RKO (cell line): ENCODE measurements at regions not wholly inside any gene's neighbourhood (a gene's known extent, or its start where the extent isn't known, plus 50 kb on each side); places are given as distances from the start of the nearest gene placed in this dataset.
"Not testable (repeated sequence)": the region's sequence is repeated elsewhere in the genome, so short reads cannot be mapped to it uniquely, and the experiment has no call there.

Experiments
- DNase-seq: peaks from one replicate; pipeline ENCODE4 v3.0.0-alpha.2; 2016; ENCODE audit warnings: low spot score

DNA sequence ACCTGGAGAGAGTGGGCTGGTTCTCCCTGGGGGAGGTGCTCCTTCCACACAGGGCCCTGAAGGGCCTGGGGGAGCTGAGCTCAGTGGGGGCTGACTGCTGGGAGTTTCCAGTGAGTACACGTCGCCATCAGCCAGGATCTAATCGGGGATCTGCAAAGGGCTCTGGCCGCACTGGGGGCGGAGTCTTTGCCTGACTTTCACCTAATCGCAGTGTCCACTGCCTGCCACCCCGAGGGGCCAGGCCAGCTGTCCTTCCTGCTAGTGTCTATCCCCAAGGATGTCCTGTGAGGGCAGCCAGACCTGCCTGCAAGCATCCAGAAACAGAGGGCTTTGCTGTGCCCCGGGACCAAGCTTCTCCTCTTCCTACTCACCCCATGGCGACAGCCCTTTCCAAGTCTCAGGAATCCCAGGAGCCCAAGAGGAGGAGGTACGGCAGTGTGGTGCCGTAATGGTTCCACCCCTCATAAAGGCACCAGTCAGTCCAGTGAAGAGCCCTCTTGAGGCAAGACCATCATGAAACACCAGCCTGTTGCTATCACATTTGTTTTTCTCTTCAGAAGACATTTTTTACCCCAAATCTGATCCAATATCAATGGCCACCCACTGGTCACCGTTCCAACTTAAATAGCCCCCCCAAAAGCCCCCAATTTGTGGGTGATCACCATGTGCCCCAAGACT, 243.1 kb upstream of the ECI2 start:
- no peak for DNase-seq

DNA sequence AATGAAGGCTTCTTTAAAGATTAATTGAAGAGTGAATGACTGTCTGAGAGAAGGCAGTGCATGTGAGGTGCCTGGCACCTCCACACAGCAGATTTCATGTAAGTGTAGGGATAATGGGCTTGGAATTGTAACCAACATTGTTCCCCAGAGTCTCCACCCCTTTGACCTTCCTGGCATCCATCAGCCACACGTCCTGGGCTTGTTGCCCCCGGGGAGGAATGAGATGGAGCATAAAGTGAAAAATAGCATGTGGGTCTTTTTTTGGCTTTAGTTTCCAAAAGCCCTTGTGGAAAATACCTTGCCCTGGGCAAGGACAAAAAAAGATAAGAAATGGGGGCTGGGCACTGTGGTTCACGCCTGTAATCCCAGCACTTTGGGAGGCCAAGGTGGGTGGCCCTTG, 242.2 kb upstream of the ECI2 start:
- DNase-seq = no peak

DNA sequence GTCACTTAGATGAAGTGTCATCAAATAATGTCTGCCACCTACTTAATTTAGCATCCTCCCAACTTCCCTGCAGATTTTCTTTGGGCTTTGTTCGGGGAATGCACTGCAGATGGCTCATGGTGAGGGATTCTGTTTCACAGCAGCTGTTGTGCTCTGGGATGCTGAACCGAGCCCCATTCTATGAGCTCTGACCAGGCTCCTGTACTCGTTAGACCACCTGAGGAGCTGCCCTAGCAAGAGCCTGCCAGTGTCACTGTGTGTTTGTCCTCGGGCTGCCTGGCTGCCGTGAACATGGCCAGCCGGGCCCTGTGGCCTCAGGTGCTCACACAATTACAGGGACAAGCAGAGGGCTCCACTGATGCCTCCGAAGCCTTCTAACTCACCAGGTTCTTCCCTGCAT, 238.8 kb upstream of the ECI2 start:
- no peak for DNase-seq

DNA sequence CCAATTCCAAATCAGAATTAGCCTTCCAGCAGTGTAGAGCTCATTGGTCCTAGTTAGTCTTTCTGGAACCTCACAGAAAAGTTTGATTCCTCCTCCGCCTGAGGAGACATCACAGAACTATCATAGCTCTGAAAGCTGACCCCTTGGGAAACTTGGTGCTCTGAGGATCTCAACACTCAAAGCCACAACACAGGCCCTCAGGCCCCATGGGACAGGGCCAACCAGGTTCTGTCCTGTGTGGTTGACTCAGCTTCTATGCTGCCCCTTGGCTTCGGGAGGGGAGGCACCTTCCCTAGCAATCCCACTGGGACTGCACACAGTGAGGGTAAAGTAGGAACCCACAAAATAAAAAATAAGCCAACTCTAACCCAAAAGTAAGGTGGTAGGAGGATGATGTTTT, 237.5 kb upstream of the ECI2 start:
- DNase-seq = no peak

DNA sequence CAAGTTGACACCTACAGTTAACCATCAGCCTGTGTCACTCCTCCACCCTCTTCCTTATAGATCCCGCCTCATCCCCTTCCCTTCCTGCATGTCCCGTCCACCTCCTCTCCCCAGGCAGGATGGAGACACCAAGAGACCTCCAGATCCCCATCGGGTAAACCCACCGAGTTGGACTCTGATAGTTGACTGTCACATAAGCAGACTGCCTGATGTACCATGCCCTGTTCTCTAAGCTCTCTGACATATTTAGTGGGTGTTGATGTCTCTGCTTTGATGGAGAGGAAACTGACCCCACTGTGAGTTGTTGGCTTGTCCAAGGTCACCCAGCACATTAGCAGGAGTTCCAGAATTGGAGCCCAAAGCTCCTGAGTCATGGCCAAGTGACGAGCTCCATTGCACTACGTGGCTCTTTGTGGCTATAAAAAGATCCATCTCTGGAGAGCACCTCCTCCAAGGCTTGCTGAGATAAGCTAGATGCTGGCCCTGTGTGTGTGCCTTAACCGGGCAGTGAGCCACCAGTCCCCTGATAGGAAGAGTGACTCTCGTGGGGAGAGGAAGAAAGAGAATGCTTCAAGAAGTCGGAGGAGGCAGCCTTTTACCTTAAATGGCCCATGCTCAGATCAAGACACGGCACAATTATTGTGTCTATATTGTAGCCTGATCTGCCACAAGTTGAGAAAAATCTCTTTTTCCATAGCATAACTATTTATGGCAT, 236.0 kb upstream of the ECI2 start:
- no peak for DNase-seq

DNA sequence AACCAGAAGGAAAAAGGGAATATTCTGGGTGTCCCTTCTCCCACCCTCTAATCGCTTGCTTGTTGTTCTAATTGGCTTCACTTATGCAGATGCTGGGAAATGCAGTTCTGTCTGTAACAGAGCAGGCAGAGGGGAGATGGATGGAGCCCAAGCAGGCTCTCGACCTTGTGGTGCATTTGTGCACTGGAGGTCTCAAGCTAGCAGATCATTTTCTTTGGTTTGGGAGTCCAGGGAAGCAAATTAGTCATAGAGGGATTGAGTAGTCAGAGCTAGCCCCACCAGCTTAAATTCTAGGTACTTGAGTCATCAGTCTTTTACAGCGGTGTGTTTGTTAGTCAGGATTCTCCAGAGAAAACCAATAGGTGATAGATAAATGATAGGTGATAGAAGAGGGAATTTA, 234.7 kb upstream of the ECI2 start:
- DNase-seq = peak; percentile 76

DNA sequence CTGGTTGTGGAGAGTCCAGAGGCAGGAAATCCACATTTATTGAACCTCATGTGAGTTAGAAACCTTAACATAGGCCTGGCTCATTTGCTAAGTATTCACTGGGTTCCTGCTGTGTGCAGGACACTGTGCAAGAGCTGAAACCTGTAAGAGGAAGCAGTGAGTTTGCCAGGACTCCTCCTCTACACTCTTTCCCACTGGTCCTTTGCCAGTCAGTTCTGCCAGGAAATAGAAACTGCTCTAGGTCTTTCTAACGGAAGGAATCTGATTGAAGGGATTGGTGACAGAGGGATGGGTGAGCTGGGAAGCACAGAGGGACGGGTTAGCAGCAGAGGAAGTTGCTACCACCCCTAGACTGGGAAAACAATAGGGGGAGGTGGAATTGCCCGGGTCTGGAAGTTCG, 234.2 kb upstream of the ECI2 start:
- no peak for DNase-seq

DNA sequence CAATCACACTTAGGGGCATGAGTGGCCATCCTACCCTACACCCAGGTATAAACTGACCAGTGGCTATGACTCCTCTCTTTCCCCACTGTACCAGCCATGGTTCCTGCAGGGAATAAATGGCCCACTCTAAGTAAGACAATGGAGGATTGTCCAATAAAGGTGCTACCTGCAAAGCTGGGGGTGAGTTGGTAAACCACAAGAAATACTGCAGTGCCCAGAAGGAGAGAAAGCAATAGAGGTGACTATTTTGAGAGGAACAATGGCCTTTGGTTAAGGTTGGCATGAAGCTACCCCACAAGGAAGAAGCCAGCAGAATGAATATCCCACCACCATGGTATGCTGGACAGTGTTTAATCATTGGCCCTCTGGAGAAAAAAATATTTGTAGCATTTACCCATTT, 233.3 kb upstream of the ECI2 start:
- DNase-seq = no peak

DNA sequence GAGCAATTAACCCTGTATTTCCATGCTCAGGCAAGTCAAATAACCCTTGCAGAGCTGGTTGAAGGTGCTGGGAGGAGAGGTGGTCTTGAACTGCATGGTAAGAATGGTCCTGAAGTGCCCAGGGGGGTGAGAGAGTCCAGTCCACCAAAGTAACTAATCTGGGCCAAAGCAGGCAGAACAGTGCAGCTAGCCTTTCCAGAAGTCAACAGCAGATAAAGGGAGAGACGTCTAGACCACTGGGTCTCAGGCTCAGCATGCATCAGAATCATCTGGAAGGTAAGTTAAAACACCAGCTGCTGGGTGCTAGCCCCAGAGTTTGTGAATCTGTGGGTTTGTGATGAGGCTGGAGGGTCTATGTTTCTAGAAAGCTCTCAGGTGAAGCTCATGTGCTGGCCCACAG, 232.3 kb upstream of the ECI2 start:
- DNase-seq = no peak

DNA sequence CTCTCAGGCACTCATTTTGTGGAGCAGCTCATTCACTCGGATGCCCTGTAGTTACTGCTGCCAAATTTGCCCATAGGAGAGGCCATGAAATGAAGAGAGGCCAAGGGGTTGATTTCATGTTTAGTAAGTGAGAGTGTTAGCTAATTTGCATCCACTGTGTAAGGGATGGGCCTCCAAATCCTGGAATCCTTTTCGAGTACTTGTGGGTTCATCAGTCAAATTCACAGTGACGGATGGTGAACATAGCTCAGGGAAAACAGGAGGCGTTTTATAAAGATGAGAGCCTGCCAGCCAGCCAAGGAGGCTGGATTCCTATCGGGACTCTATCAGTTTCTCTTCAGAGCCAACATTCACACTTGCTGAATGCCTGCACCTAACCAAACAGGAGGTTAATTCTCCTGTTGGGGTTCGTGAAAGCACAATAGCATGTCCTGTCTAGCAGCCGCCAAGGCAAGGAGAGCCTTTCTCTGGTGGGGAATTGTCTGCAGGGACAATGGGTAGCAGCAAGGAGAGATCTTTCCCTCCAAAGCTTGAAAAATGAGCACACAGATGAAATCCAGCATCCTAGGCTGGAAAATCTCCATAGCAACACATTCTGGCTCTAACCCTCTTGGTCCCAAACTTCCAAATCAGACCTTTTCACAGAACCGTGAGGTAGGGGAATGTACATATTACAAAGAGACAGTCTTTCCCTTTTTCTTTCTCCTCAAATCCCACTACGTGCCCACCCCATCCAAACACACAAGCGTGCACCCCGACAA, 231.4 kb upstream of the ECI2 start:
- no peak for DNase-seq

DNA sequence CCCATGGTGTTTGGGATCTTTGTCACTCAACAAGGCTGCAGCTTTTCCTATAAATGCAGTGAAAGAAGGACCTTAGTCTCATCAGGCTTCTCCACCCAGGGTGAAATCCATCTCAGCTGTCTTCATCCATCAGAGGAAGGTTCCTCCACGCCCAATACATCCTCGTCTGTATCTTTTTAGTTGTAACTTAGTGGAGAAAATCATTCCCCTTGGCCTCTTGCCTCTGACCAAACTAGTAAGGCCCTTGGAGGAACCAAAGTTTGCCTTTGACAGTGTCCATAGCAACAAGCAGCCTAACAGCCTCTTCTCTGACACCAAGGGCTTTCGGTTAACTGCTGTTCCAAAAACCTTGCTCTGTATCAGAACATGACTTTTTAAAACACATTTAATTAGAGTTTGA, 230.3 kb upstream of the ECI2 start:
- no peak for DNase-seq

DNA sequence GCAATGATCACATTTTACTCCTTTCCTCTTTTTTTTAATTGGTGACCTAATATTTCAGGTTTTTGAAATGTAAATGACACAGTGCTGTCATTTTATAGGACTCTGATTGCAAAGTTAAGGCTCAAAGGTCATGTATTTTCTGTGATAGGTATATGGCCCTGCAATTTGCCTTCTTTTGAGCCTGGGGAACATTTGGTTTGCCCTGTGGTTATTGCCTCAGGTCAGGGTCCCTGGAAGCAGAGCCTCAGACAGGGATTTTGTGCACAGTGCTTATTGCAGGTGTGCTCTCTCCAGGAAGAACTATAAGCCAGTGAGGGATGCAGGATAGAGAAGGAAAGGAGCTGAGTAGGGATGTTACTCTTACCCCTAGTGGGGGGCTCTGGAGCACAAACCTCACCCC, 229.3 kb upstream of the ECI2 start:
- DNase-seq = no peak

DNA sequence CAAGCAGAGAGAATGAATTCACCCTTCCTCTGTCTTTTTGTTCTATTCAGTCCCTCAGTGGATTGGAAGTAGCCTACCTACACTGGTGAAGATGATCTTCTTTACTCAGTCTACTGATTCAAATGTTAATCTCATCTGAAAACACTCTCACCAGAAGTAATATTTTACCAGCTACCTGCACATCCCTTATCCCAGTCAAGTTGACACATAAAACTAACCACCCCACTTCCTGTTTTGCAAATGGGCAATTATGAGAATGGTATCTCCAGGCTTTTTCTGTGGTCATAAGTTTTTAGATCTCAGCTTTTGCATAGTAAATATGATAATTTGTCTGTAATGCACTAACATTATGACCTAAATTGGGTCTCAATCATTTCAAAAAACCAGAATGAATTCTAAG, 228.8 kb upstream of the ECI2 start:
- DNase-seq = no peak

DNA sequence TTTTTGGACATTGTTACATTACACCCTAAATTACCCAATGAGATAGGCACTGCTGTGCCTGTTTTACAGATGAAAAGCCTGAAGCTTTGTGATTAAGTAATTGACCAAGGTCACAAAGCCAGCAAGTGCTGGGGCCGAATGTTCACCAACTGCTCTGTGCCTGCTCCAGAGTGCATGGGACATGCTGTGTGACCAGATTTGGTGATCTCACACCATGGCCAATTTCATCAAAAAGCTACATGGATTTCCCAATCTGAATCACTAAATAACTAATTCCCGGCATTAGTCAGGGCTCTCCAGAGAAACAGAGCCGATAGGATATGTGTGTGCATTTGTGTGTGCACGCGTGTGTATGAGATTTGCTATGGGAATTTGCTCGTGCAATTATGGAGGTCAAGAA, 228.3 kb upstream of the ECI2 start:
- no peak for DNase-seq

DNA sequence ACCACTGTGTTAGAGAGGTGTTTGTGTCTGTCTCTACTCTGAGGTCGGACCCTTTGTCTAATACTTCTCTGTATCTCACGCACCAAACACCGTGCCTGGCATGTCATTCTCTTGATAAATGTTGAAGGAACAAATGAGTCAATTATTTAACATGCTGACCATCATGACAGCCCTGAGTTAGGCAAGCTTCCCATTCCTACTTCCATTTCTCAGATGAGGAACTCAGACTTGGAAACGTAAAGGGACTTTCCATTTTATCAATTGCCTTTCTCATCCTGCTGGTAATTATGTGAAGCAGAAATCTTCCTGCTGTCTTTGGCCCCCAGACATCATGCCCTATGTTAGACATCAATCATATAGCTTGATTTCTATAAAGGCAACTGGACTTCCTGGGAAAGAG, 227.0 kb upstream of the ECI2 start:
- no peak for DNase-seq

DNA sequence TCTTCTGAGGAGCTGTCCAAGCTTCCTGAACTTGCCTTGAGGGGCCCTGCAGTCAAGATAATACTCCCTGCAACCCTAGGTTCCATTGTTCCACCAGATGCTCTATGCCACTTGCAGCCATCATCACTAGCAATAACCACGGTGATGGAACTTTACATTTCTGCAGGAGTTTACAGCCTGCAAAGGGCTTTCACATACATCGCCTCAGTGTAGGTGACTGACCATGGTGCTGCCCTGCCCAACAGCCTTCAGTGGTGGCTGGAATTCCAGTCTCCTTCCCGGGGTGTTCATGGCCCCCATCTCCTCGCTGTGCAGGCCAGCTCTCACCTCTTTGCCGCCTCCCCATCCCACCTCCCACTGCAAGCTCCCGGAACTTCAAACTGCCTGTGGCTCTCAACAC, 225.5 kb upstream of the ECI2 start:
- DNase-seq = no peak

DNA sequence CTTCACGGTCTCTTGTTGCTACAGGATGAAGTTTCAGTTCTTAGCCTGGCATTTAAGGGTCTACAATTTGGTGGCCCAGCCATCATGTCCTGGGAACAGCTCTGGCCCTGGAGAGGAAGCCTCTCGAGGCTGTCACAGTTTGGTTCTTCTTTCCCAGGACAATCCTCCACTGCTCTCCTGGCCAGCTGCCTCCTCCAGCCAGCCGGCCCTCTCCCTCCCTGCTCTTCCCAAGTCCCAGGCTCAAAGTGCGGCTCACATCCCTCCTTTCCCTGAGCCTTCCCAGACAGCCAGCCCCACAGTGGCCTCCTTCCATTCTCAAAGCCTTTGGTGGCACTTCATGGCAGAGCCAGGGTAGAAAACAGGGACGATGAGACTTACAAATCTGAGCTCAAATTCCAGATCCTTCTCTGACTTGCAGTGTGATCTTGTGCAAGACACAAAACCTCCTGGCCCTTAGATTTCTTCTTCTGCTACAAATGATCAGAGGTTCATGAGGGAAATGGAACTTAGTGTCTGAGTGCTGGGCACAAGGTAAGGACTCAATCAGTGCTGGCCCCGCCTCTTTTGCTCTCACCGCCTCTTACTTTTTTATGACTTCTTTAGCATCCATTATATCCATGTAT, 223.8 kb upstream of the ECI2 start:
- DNase-seq = no peak

DNA sequence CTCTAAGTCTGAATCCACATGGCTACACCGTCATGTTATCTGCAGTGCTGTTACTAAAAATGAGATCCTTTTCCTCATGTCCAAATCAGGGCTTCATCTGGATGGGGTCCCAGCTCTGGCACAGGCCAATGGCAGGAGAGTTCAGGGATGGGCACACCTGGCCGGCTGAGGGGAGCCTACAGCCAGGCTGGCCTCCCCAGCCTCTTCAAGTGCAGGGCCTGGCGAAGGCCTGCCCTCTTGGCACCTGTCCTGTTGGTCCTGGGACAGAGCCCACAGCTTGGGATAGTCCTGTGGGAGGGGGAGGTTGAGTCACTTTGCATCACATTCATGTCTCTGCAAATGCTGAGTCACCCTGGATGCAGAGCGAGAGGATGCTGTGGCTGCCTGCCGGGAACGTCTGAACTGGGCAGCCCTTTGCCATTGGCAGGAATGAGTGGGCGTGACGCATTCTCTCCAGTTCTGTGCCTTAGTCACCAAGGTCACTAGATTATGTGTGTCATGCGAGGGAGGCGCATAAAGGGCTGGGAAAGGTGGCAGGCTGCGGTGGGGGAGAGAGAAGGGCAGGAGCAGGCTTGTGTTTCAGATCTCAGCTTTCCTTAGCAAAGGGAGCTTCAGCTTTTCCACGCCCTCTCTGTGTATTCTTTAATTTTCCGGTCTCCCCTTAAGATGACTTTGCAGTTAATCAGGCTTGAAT, 223.2 kb upstream of the ECI2 start:
- DNase-seq = peak; percentile 100

DNA sequence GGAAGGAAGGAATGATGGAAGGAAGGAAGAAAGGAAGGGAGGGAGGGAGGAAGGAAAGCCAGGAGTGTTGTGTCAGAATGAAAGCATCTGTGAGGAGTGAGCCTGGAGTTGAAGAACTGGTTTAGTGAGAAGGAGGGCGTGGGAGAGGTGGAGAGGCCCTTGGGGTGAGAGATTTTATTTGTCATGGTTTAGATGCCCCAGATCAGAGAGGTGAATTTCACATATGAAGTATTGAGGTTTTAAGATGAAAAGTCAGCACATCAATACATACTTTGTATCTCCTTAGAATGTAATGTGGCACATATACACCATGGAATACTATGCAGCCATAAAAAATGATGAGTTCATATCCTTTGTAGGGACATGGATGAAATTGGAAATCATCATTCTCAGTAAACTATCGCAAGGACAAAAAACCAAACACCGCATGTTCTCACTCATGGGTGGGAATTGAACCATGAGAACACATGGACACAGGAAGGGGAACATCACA, 222.3 kb upstream of the ECI2 start:
- not testable (repeated sequence) for DNase-seq

DNA sequence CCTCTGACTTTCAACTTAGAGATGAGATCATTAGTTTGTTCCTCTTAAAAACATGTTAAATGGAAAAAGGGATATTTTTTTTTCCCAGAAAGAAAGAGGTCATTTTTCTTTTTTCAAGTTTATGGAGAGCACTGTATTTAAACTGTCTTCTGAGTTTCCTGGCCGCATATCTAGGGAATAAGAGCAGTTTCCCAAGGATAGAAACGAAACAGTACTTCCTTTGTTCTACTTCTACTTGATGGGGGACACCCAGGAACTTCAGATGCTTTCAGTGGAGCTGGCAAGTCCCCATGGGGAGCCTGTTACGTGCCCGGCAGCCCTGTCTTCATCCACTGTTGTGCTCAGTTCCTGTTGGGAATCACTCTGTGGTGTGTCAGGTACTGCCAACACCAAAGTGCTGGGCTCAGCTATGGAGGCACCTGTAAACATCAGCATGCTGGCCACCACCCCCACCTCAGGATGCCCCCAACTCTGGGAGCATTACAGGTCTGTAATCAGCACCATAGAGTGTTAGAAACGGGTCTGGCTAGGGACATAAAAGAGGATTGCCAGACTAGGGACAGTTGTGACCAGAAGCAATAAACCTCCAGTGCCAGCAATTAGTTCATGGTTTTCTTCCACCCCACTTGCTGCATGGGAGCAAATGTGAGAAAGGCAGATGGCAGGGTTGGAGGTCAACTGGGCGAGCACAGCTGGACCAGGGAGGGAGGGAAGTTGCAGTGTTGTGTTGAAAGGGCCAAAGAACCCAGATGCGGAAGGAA, 221.7 kb upstream of the ECI2 start:
- no peak for DNase-seq

DNA sequence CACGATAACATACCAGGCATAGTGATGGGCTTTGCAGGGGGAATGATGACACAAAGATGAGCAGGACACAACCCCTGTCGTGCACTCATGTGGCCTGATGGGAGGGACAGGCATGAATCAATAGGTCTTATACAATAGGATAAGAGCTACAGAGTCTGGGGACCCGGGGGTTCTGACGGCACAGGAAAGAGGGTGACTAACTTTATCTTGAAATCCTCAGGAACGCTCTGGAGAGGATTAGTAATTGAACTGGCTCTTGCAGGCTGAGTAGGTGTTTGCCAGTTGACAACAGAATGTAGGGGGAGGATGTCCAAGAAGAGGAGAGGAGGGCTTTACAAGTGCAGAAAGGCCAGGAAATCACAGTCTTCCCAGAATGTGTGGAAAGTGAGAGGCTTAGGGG, 219.9 kb upstream of the ECI2 start:
- DNase-seq = peak; percentile 83
